MM.1S (cell line): ENCODE measurements at regions not wholly inside any gene's neighbourhood (a gene's known extent, or its start where the extent isn't known, plus 50 kb on each side); places are given as distances from the start of the nearest gene placed in this dataset.

Source experiments
- DNase-seq: peaks from one replicate; pipeline ENCODE4 v3.0.0-alpha.2; 2015
- H2AFZ ChIP-seq: fragments of 300-600 bp; sonication (generic); 2 replicates; pipeline ENCODE4 v1.6.0; 2016; ENCODE audit warnings: antibody characterized with exemption, low read length
- H3F3A ChIP-seq: fragments of 300-600 bp; sonication (generic); 2 replicates; pipeline ENCODE4 v1.6.1; 2016; ENCODE audit warnings: mild to moderate bottlenecking, antibody characterized with exemption, low read length, moderate library complexity, mixed read lengths; ENCODE audit not compliant: insufficient read depth
- H3K27ac ChIP-seq: fragments of 300-600 bp; sonication (generic); 2 replicates; pipeline ENCODE4 v1.5.1; 2016; ENCODE audit warnings: mild to moderate bottlenecking, low read length
- H3K27me3 ChIP-seq: fragments of 300-600 bp; sonication (generic); replicated peaks from 2 replicates; pipeline ENCODE4 v1.6.0; 2016; ENCODE audit warnings: low read length; ENCODE audit not compliant: insufficient read depth
- H3K36me3 ChIP-seq: fragments of 300-600 bp; sonication (generic); replicated peaks from 2 replicates; pipeline ENCODE4 v1.6.1; 2016; ENCODE audit warnings: mild to moderate bottlenecking, low read length, mixed read lengths; ENCODE audit not compliant: insufficient read depth
- H3K4me1 ChIP-seq: fragments of 300-600 bp; sonication (generic); 2 replicates; pipeline ENCODE4 v1.6.1; 2016; ENCODE audit warnings: low read length, mixed read lengths
- H3K4me2 ChIP-seq: fragments of 300-600 bp; sonication (generic); 2 replicates; pipeline ENCODE4 v1.6.0; 2016; ENCODE audit warnings: low read depth, low read length
- H3K4me3 ChIP-seq: fragments of 300-600 bp; sonication (generic); 2 replicates; pipeline ENCODE4 v1.5.1; 2016; ENCODE audit warnings: low read length, mixed read lengths
- H3K79me2 ChIP-seq: fragments of 300-600 bp; sonication (generic); 2 replicates; pipeline ENCODE4 v1.6.1; 2016; ENCODE audit warnings: mixed run types, low read length, mixed read lengths
- H3K9ac ChIP-seq: fragments of 300-600 bp; sonication (generic); 2 replicates; pipeline ENCODE4 v1.6.1; 2016; ENCODE audit warnings: low read length, mixed read lengths
- H3K9me2 ChIP-seq: fragments of 300-600 bp; sonication (generic); replicated peaks from 2 replicates; pipeline ENCODE4 v1.6.1; 2016; ENCODE audit warnings: mild to moderate bottlenecking, low read length, mixed read lengths; ENCODE audit not compliant: insufficient read depth
- H3K9me3 ChIP-seq: fragments of 300-600 bp; sonication (generic); replicated peaks from 2 replicates; pipeline ENCODE4 v1.6.1; 2016; ENCODE audit warnings: mild to moderate bottlenecking, low read length, mixed read lengths; ENCODE audit not compliant: insufficient read depth
- H4K20me1 ChIP-seq: fragments of 300-600 bp; sonication (generic); 2 replicates; pipeline ENCODE4 v1.6.1; 2016; ENCODE audit warnings: mild to moderate bottlenecking, low read length, moderate library complexity, mixed read lengths; ENCODE audit not compliant: insufficient read depth
- EZH2 ChIP-seq: fragments of 300-600 bp; sonication (generic); optimal IDR thresholded peaks from 2 replicates; pipeline ENCODE3; 2017; ENCODE audit warnings: low read depth, mild to moderate bottlenecking, antibody characterized with exemption, low read length, mixed read lengths
- EZH2phosphoT487 ChIP-seq: fragments of 300-600 bp; sonication (generic); IDR thresholded peaks from 2 replicates; pipeline ENCODE4 v1.6.1; 2018; ENCODE audit warnings: antibody characterized with exemption, low read length
- TF ChIP-seq, protein P1 (sequence below): fragments of 300-600 bp; sonication (generic); IDR thresholded peaks from 2 replicates; pipeline ENCODE4 v1.5.1; 2016; ENCODE audit warnings: antibody characterized with exemption, low read length, mixed read lengths

DNA sequence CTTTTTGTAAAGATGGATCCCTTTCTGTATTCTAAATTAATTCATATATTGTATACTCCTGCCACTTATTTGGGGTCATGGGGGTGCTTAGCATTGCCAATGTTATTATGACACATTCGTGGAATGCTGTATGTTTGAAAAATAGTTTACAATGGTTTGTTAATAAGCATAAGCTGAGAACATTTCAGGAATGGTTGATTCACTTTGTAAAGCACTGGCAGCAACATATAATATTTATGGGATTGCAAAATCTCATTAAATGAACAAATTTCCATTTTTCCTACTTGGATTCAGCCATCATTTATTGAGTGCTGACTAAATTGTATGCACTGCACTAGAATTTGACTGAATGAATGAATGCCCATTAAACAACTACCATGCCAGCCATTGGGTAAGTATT lies 215.2 kb upstream of the KLF4 start:
- H3K4me2 ChIP-seq = no peak overlapping the region
- H3K4me3 ChIP-seq = no peak overlapping the region
- no peaks in the 10 kb centered on the region for H3F3A ChIP-seq
- H3K9me2 ChIP-seq = no peaks in the 10 kb centered on the region
- no peak overlapping the region for H2AFZ ChIP-seq
- no peak for TF ChIP-seq EZH2phosphoT487
- TF ChIP-seq, protein P1, sequence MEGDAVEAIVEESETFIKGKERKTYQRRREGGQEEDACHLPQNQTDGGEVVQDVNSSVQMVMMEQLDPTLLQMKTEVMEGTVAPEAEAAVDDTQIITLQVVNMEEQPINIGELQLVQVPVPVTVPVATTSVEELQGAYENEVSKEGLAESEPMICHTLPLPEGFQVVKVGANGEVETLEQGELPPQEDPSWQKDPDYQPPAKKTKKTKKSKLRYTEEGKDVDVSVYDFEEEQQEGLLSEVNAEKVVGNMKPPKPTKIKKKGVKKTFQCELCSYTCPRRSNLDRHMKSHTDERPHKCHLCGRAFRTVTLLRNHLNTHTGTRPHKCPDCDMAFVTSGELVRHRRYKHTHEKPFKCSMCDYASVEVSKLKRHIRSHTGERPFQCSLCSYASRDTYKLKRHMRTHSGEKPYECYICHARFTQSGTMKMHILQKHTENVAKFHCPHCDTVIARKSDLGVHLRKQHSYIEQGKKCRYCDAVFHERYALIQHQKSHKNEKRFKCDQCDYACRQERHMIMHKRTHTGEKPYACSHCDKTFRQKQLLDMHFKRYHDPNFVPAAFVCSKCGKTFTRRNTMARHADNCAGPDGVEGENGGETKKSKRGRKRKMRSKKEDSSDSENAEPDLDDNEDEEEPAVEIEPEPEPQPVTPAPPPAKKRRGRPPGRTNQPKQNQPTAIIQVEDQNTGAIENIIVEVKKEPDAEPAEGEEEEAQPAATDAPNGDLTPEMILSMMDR = no peak
- no peak for TF ChIP-seq EZH2
- no peaks in the 10 kb centered on the region for H3K4me1 ChIP-seq
- H4K20me1 ChIP-seq = no peaks in the 10 kb centered on the region
- no peaks in the 10 kb centered on the region for H3K36me3 ChIP-seq
- H3K79me2 ChIP-seq = no peaks in the 10 kb centered on the region
- H3K27ac ChIP-seq = no peak overlapping the region
- DNase-seq = no peak
- H3K27me3 ChIP-seq = no peaks in the 10 kb centered on the region
- no peak overlapping the region for H3K9ac ChIP-seq
- no peaks in the 10 kb centered on the region; the same call in 1 of the 2 replicates for H3K9me3 ChIP-seq

GRCh38 chr9:107703651-107704050 lies 214.1 kb upstream of the KLF4 start:
- no peaks in the 10 kb centered on the region for H3K79me2 ChIP-seq
- H3K4me1 ChIP-seq = no peaks in the 10 kb centered on the region
- H3F3A ChIP-seq = no peaks in the 10 kb centered on the region
- no peak overlapping the region for H3K4me2 ChIP-seq
- H4K20me1 ChIP-seq = no peaks in the 10 kb centered on the region
- H3K9me2 ChIP-seq = no peaks in the 10 kb centered on the region
- H3K36me3 ChIP-seq = no peaks in the 10 kb centered on the region
- no peak overlapping the region for H3K27ac ChIP-seq
- no peak overlapping the region for H3K4me3 ChIP-seq
- no peak overlapping the region for H3K9ac ChIP-seq
- no peaks in the 10 kb centered on the region; the same call in 1 of the 2 replicates for H3K9me3 ChIP-seq
- no peak for TF ChIP-seq EZH2phosphoT487
- no peak for TF ChIP-seq EZH2
- TF ChIP-seq, protein P1 = no peak
- no peak overlapping the region for H2AFZ ChIP-seq
- DNase-seq = no peak
- H3K27me3 ChIP-seq = no peaks in the 10 kb centered on the region

DNA sequence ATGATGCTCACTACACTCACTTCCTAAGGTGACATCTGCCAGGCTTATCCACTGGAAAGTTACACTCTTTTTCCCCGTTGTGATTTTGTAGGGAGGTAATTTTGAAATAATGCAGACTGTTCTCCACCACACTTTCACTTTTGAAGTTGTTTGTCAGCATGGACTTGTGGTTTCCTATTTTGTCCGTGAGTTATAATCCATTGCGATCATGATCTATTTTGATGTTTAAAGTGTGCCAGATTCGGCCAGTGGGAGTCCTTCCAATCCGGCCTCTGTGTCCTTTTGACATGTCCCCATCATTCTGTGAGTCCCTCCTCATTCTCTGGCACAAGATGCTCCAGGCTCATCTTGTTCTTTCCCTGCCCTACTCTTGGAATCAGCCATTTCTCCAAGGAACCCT lies 211.3 kb upstream of the KLF4 start:
- Histone ChIP-seq H3K9me3 (no peaks in the 10 kb centered on the region; the same call in 1 of the 2 replicates), H3K36me3 (no peaks in the 10 kb centered on the region), H3K27me3 (no peaks in the 10 kb centered on the region), H3K9me2 (no peaks in the 10 kb centered on the region), H3K79me2 (no peaks in the 10 kb centered on the region), H4K20me1 (no peaks in the 10 kb centered on the region), H2AFZ (no peak overlapping the region), H3K27ac (no peak overlapping the region), H3K4me2 (no peak overlapping the region), H3K4me3 (no peak overlapping the region), H3F3A (no peaks in the 10 kb centered on the region), H3K4me1 (no peaks in the 10 kb centered on the region), H3K9ac (no peak overlapping the region)
- DNase-seq = no peak
- TF ChIP-seq EZH2phosphoT487 = no peak

DNA sequence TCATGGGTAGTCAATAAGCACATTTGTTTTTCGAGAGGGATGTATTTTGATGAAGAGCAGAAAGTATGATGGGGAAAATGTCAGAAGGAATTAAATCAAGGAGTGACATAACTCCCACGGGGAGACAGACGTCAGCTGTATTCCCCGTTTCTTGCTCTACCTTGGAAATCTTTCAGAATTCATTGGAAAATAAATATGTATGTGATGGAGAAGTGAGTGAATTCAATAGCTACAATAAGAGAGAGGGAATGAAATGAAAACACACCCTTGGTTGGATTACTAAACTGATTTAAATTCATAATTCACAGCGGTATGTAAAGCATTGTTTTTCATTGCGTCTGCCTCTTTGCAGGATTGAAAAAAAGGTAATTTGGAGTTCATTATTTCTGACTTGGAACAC lies 209.7 kb upstream of the KLF4 start:
- Histone ChIP-seq H3K27me3 (no peaks in the 10 kb centered on the region), H3K4me2 (no peak overlapping the region), H3K4me1 (no peaks in the 10 kb centered on the region), H3K4me3 (no peak overlapping the region), H3K79me2 (no peaks in the 10 kb centered on the region), H3K27ac (no peak overlapping the region), H3K9me2 (no peaks in the 10 kb centered on the region), H3K9me3 (no peaks in the 10 kb centered on the region; the same call in 1 of the 2 replicates), H3F3A (no peaks in the 10 kb centered on the region), H2AFZ (no peak overlapping the region), H4K20me1 (no peaks in the 10 kb centered on the region), H3K9ac (no peak overlapping the region), H3K36me3 (no peaks in the 10 kb centered on the region)
- no peak for TF ChIP-seq EZH2phosphoT487
- no peak for TF ChIP-seq EZH2
- TF ChIP-seq, protein P1 = no peak
- DNase-seq = no peak
